Suprapubic skin (tissue), 4 donors: ENCODE measurements at regions not wholly inside any gene's neighbourhood (a gene's known extent, or its start where the extent isn't known, plus 50 kb on each side); places are given as distances from the start of the nearest gene placed in this dataset.

Experiments
- DNase-seq, 2 donors: peaks; one replicate each; pipeline ENCODE4 v3.0.0-alpha.2; 2019; ENCODE audit warnings: low spot score in 2 of 2
- H3K27ac ChIP-seq: fragments of 200-600 bp; sonication (generic); one replicate; pipeline ENCODE4 v1.5.1; 2019
- H3K27me3 ChIP-seq: fragments of 200-600 bp; sonication (generic); one replicate; pipeline ENCODE4 v1.5.1; 2019
- H3K36me3 ChIP-seq: fragments of 200-600 bp; sonication (generic); one replicate; pipeline ENCODE4 v1.5.1; 2019
- H3K4me1 ChIP-seq: fragments of 200-600 bp; sonication (generic); one replicate; pipeline ENCODE4 v1.5.1; 2019
- H3K4me3 ChIP-seq: fragments of 200-600 bp; sonication (generic); one replicate; pipeline ENCODE4 v1.5.1; 2019; ENCODE audit warnings: mild to moderate bottlenecking
- H3K9me3 ChIP-seq: fragments of 200-600 bp; sonication (generic); one replicate; pipeline ENCODE4 v1.5.1; 2019
- CTCF ChIP-seq, 2 donors: fragments of 200-600 bp in 1 of 2; fragments of 450-650 bp in 1 of 2; sonication (generic) in 1 of 2; IDR thresholded peaks; one replicate each; pipeline ENCODE4 v1.5.1; 2016 to 2019; ENCODE audit warnings: antibody characterized with exemption in 2 of 2, mild to moderate bottlenecking in 1 of 2, moderate library complexity in 1 of 2
- EP300 ChIP-seq: sonication (generic); formaldehyde crosslinking; IDR thresholded peaks from one replicate; pipeline ENCODE4 v1.6.1; 2017; ENCODE audit warnings: antibody characterized with exemption
- POLR2A ChIP-seq, 2 donors: fragments of 450-650 bp; IDR thresholded peaks; one replicate each; pipeline ENCODE4 v1.6.1; 2017; ENCODE audit warnings: antibody characterized with exemption in 2 of 2, mild to moderate bottlenecking in 2 of 2, moderate library complexity in 2 of 2
- POLR2AphosphoS5 ChIP-seq, 3 donors: sonication (generic); formaldehyde crosslinking; IDR thresholded peaks; one replicate each; pipeline ENCODE4 v1.6.1; 2017; ENCODE audit warnings: antibody characterized with exemption in 3 of 3
- WGBS: methylation state at CpG from one replicate; pipeline ENCODE4 v1.1.5; 2018; 5-methylcytosine and 5-hydroxymethylcytosine counted together

GRCh38 chr5:73290242-73290641 lies 117.2 kb downstream of the TMEM174 start:
- no peak overlapping the region for H3K27ac ChIP-seq
- DNase-seq: no peak
- H3K9me3 ChIP-seq: no peaks in the 10 kb centered on the region
- no peaks in the 10 kb centered on the region for H3K36me3 ChIP-seq
- peaks cover 11% of the 10 kb centered on the region for H3K27me3 ChIP-seq
- 85% methylated on average over 3 of the region's 3 CpGs for WGBS
- H3K4me1 ChIP-seq: peaks cover under 1% of the 10 kb centered on the region
- TF ChIP-seq EP300: no peak
- no peak for TF ChIP-seq POLR2A (IDR thresholded peaks at IDR 0.05)
- TF ChIP-seq CTCF (IDR thresholded peaks at IDR 0.05): no peak
- TF ChIP-seq POLR2AphosphoS5 (IDR thresholded peaks at IDR 0.05): no peak
- no peak overlapping the region for H3K4me3 ChIP-seq

GRCh38 chr5:73288803-73289720 lies 116.1 kb downstream of the TMEM174 start:
- TF ChIP-seq POLR2AphosphoS5 (IDR thresholded peaks at IDR 0.05) (no peak), POLR2A (IDR thresholded peaks at IDR 0.05) (no peak), CTCF (IDR thresholded peaks at IDR 0.05) (no peak), EP300 (no peak)
- H3K4me3 ChIP-seq: no peak overlapping the region
- H3K4me1 ChIP-seq: peaks cover 6% of the 10 kb centered on the region
- WGBS: 74% methylated on average over 6 of the region's 6 CpGs
- peaks cover 11% of the 10 kb centered on the region for H3K27me3 ChIP-seq
- no peak overlapping the region for H3K27ac ChIP-seq
- no peaks in the 10 kb centered on the region for H3K36me3 ChIP-seq
- H3K9me3 ChIP-seq: no peaks in the 10 kb centered on the region
- DNase-seq: no peak

- Histone ChIP-seq H3K27ac (no peak overlapping the region), H3K9me3 (no peaks in the 10 kb centered on the region), H3K4me1 (peaks cover 19% of the 10 kb centered on the region), H3K27me3 (peaks cover 4% of the 10 kb centered on the region), H3K4me3 (no peak overlapping the region), H3K36me3 (no peaks in the 10 kb centered on the region)
- TF ChIP-seq EP300 (no peak), POLR2A (IDR thresholded peaks at IDR 0.05) (no peak), POLR2AphosphoS5 (IDR thresholded peaks at IDR 0.05) (no peak), CTCF (IDR thresholded peaks at IDR 0.05) (no peak)
- 94% methylated on average over 1 of the region's 1 CpG for WGBS
- no peak for DNase-seq
These were observed 113.9 kb downstream of the TMEM174 start for GRCh38 chr5:73286896-73287295.

- Histone ChIP-seq H3K36me3 (no peaks in the 10 kb centered on the region), H3K9me3 (no peaks in the 10 kb centered on the region), H3K4me1 (peaks cover 38% of the 10 kb centered on the region), H3K4me3 (no peak overlapping the region), H3K27ac (no peak overlapping the region), H3K27me3 (peaks cover 4% of the 10 kb centered on the region)
- DNase-seq: no peak
- TF ChIP-seq POLR2A (IDR thresholded peaks at IDR 0.05): no peak
- TF ChIP-seq CTCF (IDR thresholded peaks at IDR 0.05): no peak
- no peak for TF ChIP-seq EP300
- TF ChIP-seq POLR2AphosphoS5 (IDR thresholded peaks at IDR 0.05): no peak
- WGBS: 78% methylated on average over 3 of the region's 3 CpGs
These were observed 112.0 kb downstream of the TMEM174 start for GRCh38 chr5:73284985-73285384.

- no peak for TF ChIP-seq EP300
- no peak for TF ChIP-seq POLR2A (IDR thresholded peaks at IDR 0.05)
- TF ChIP-seq POLR2AphosphoS5 (IDR thresholded peaks at IDR 0.05): no peak
- no peak for TF ChIP-seq CTCF (IDR thresholded peaks at IDR 0.05)
- H3K27me3 ChIP-seq: peaks cover 4% of the 10 kb centered on the region
- 72% methylated on average over 6 of the region's 7 CpGs for WGBS
- no peak for DNase-seq
- H3K36me3 ChIP-seq: no peaks in the 10 kb centered on the region
- H3K9me3 ChIP-seq: no peaks in the 10 kb centered on the region
- peaks cover 41% of the 10 kb centered on the region for H3K4me1 ChIP-seq
- no peak overlapping the region for H3K4me3 ChIP-seq
- no peak overlapping the region for H3K27ac ChIP-seq
These were observed 111.3 kb downstream of the TMEM174 start for GRCh38 chr5:73284220-73284795.
